B cell (primary cell): ENCODE measurements at regions not wholly inside any gene's neighbourhood (a gene's known extent, or its start where the extent isn't known, plus 50 kb on each side); places are given as distances from the start of the nearest gene placed in this dataset.

Experiments used
- ATAC-seq: fragments of 200-7000 bp; cut with Tn5 transposase; one replicate; pipeline ENCODE4 v1.10.0; 2021; ENCODE audit warnings: low read depth, mild to moderate bottlenecking, moderate number of reproducible peaks, moderate library complexity
- CTCF ChIA-PET: fragments of 350-600 bp; sonication (Branson Sonifier 250); formaldehyde crosslinking; loops from one replicate; lab custom pipeline; 2021; ENCODE audit warnings: antibody characterized with exemption, inconsistent platforms; lab: Charles Lee
- POLR2A ChIA-PET: fragments of 350-600 bp; sonication (Branson Sonifier 250); formaldehyde crosslinking; loops from one replicate; lab custom pipeline; 2021; ENCODE audit warnings: antibody characterized with exemption; lab: Charles Lee
- DNase-seq: peaks from one replicate; pipeline ENCODE4 v3.0.0; 2013
- H2AFZ ChIP-seq: 2 replicates; pipeline ENCODE4 v1.6.1; 2012; ENCODE audit warnings: mild to moderate bottlenecking, low read depth, low read length; ENCODE audit not compliant: insufficient read depth, poor library complexity, severe bottlenecking
- H3K27ac ChIP-seq, 2 donors: 1 replicate in 1 of 2; 2 replicates in 1 of 2; pipeline ENCODE4 v1.5.1; 2012 to 2013; ENCODE audit warnings: low read length in 2 of 2, mild to moderate bottlenecking in 2 of 2, moderate library complexity in 1 of 2
- H3K27me3 ChIP-seq, 4 experiments: fragments of 200-600 bp in 1 of 4; sonication (generic) in 1 of 4; replicated peaks in 1 of 4; 1 replicate in 2 of 4; 2 replicates in 2 of 4; pipeline versions ENCODE4 v1.6.1 to v1.7.0; 2013 to 2016; ENCODE audit warnings: low read length in 3 of 4, mild to moderate bottlenecking in 2 of 4, mixed read lengths in 1 of 4, moderate library complexity in 1 of 4; ENCODE audit not compliant: insufficient read depth in 4 of 4, control insufficient read depth in 3 of 4; ENCODE audit errors: control extremely low read depth in 1 of 4
- H3K36me3 ChIP-seq, 2 experiments: replicated peaks in 1 of 2; 1 replicate in 1 of 2; 2 replicates in 1 of 2; pipeline versions ENCODE4 v1.6.1 to v1.7.1; 2013; ENCODE audit warnings: low read length in 1 of 2; ENCODE audit not compliant: insufficient read depth in 2 of 2, control insufficient read depth in 1 of 2; ENCODE audit errors: control extremely low read depth in 1 of 2, extremely low read depth in 1 of 2
- H3K4me1 ChIP-seq, 2 donors: fragments of 200-600 bp in 1 of 2; sonication (generic) in 1 of 2; 1 replicate in 1 of 2; 2 replicates in 1 of 2; pipeline versions ENCODE4 v1.5.1 to v1.6.1; 2013 to 2017; ENCODE audit warnings: low read length in 2 of 2; ENCODE audit not compliant: control insufficient read depth in 2 of 2, insufficient read depth in 2 of 2
- H3K4me2 ChIP-seq: replicated peaks from 2 replicates; pipeline ENCODE3; 2012; ENCODE audit warnings: mild to moderate bottlenecking, low read depth, low read length; ENCODE audit not compliant: poor library complexity, severe bottlenecking
- H3K4me3 ChIP-seq, 5 experiments: fragments of 200-600 bp in 1 of 5; sonication (generic) in 1 of 5; 1 replicate in 3 of 5; 2 replicates in 2 of 5; pipeline versions ENCODE4 v1.5.1 to v1.7.0; 2011 to 2016; ENCODE audit warnings: low read length in 4 of 5, mild to moderate bottlenecking in 4 of 5, low read depth in 2 of 5, control low read depth in 1 of 5, moderate library complexity in 1 of 5; ENCODE audit not compliant: insufficient read depth in 1 of 5; ENCODE audit errors: control extremely low read depth in 1 of 5, extremely low read depth in 1 of 5
- H3K79me2 ChIP-seq: fragments of 200-600 bp; sonication (generic); one replicate; pipeline ENCODE4 v1.6.0; 2016; ENCODE audit warnings: low read length; ENCODE audit not compliant: control insufficient read depth, insufficient read depth
- H3K9ac ChIP-seq: fragments of 200-600 bp; sonication (generic); 2 replicates; pipeline ENCODE4 v1.6.1; 2017; ENCODE audit warnings: mild to moderate bottlenecking, low read length, moderate library complexity
- H3K9me3 ChIP-seq, 3 donors: one replicate each; pipeline versions ENCODE4 v1.6.1 to v1.7.1; 2013; ENCODE audit warnings: low read length in 2 of 3; ENCODE audit not compliant: control insufficient read depth in 2 of 3, insufficient read depth in 1 of 3; ENCODE audit errors: control extremely low read depth in 1 of 3
- H4K20me1 ChIP-seq: 2 replicates; pipeline ENCODE4 v1.6.0; 2012; ENCODE audit warnings: mild to moderate bottlenecking, low read length; ENCODE audit not compliant: insufficient read depth, control insufficient read depth, poor library complexity, severe bottlenecking
- H3K27ac Mint-ChIP-seq: one replicate; pipeline ENCODE4 v1.8.0; 2021; ENCODE audit warnings: mixed read lengths
- H3K27me3 Mint-ChIP-seq: one replicate; pipeline ENCODE4 v1.8.0; 2021; ENCODE audit warnings: mixed read lengths
- H3K4me1 Mint-ChIP-seq: one replicate; pipeline ENCODE4 v1.8.0; 2021; ENCODE audit warnings: mixed read lengths
- H3K4me3 Mint-ChIP-seq: one replicate; pipeline ENCODE4 v1.8.0; 2021; ENCODE audit warnings: mixed read lengths
- H3K9me3 Mint-ChIP-seq: one replicate; pipeline ENCODE4 v1.8.0; 2022; ENCODE audit warnings: mixed read lengths; ENCODE audit not compliant: insufficient read depth
- EZH2 ChIP-seq: IDR thresholded peaks from 2 replicates; pipeline ENCODE4 v1.6.1; 2012; ENCODE audit warnings: borderline replicate concordance, low read depth, mild to moderate bottlenecking, moderate library complexity, low read length; ENCODE audit not compliant: insufficient read depth, poor library complexity, severe bottlenecking
- WGBS: methylation state at CpG from one replicate; pipeline ENCODE4 v1.1.5; 2013; ENCODE audit warnings: missing lambda C conversion rate; ENCODE audit not compliant: insufficient coverage; 5-methylcytosine and 5-hydroxymethylcytosine counted together
- intact Hi-C: fragments of 100-400 bp; cut with micrococcal nuclease; formaldehyde crosslinking; loops from one replicate; pipeline ENCODE4 v1.10.0; 2022
- TF ChIP-seq, protein P1 (sequence below): fragments of 200-600 bp; IDR thresholded peaks from one replicate; pipeline ENCODE4 v1.8.0; 2022; ENCODE audit warnings: antibody characterized with exemption, mild to moderate bottlenecking

DNA sequence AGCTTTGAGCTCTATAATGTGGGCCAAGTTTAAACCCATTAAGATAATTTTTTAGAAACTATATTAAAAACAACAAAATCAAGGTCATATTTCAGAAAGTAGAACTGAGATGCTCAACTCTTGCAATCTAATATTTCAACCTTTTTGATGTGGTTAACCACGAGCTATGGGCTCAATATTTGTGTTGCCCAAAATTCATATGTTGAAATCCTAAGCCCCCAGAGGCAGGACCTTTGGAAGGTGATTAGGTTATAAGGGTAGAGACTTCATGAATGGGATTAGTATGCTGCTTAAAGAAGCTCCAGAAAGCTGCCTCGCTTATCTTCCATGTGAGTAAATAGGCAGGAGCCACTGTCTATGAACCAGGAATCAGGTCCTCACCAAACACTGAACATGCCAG is 284.4 kb downstream of the CRPPA start:
- Histone ChIP-seq H2AFZ (no peak overlapping the region), H3K79me2 (no peaks in the 10 kb centered on the region), H3K4me3 (no peak overlapping the region), H4K20me1 (no peaks in the 10 kb centered on the region), H3K36me3 (no peaks in the 10 kb centered on the region), H3K27ac (no peak overlapping the region), H3K9me3 (no peaks in the 10 kb centered on the region), H3K27me3 (no peaks in the 10 kb centered on the region), H3K4me2 (no peak overlapping the region), H3K9ac (no peak overlapping the region), H3K4me1 (no peaks in the 10 kb centered on the region)
- DNase-seq: no peak
- POLR2A ChIA-PET: no interaction called here
- intact Hi-C loops: no loop called here
- H3K4me1 Mint-ChIP-seq: no peaks in the 10 kb centered on the region
- no CpG with 5 or more reads among the region's 2 CpGs for WGBS
- no peak for TF ChIP-seq EZH2
- TF ChIP-seq, protein P1, sequence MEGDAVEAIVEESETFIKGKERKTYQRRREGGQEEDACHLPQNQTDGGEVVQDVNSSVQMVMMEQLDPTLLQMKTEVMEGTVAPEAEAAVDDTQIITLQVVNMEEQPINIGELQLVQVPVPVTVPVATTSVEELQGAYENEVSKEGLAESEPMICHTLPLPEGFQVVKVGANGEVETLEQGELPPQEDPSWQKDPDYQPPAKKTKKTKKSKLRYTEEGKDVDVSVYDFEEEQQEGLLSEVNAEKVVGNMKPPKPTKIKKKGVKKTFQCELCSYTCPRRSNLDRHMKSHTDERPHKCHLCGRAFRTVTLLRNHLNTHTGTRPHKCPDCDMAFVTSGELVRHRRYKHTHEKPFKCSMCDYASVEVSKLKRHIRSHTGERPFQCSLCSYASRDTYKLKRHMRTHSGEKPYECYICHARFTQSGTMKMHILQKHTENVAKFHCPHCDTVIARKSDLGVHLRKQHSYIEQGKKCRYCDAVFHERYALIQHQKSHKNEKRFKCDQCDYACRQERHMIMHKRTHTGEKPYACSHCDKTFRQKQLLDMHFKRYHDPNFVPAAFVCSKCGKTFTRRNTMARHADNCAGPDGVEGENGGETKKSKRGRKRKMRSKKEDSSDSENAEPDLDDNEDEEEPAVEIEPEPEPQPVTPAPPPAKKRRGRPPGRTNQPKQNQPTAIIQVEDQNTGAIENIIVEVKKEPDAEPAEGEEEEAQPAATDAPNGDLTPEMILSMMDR: no peak
- H3K27ac Mint-ChIP-seq: no peak overlapping the region
- no peak overlapping the region for H3K4me3 Mint-ChIP-seq
- no peak for ATAC-seq
- H3K9me3 Mint-ChIP-seq: no peaks in the 10 kb centered on the region
- CTCF ChIA-PET: no interaction called here
- no peaks in the 10 kb centered on the region for H3K27me3 Mint-ChIP-seq

DNA sequence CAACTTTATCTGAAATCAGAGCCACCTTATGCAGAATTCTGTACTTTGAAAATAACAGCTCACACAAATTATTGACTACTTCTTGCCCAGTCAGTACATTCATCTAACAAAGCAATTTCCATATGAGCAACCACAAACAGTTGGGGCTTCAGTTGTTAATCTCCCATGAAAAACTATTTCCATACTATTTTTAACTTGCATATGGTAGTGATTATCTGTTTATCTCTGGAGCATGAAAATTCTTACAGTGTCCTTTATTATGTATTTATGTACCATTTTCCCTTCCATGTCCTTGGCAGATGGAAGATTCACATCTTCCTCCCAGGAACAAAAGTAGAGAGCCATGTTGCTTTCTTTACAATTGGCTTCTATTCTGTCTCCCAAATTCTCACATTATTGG is 285.7 kb downstream of the CRPPA start:
- TF ChIP-seq, protein P1: no peak
- no peak for TF ChIP-seq EZH2
- H3K4me3 ChIP-seq: no peak overlapping the region
- Mint-ChIP-seq H3K27ac (no peak overlapping the region), H3K27me3 (no peaks in the 10 kb centered on the region), H3K4me3 (no peak overlapping the region), H3K9me3 (no peaks in the 10 kb centered on the region), H3K4me1 (no peaks in the 10 kb centered on the region)
- no peaks in the 10 kb centered on the region for H3K36me3 ChIP-seq
- CTCF ChIA-PET: no interaction called here
- no peaks in the 10 kb centered on the region for H3K79me2 ChIP-seq
- no peak for DNase-seq
- intact Hi-C loops: no loop called here
- H3K9ac ChIP-seq: no peak overlapping the region
- POLR2A ChIA-PET: no interaction called here
- no peaks in the 10 kb centered on the region for H3K4me1 ChIP-seq
- peaks cover 0 to 6% (median 0%) of the 10 kb centered on the region in 3 donors for H3K9me3 ChIP-seq
- H3K4me2 ChIP-seq: no peak overlapping the region
- H3K27ac ChIP-seq: no peak overlapping the region
- no peaks in the 10 kb centered on the region for H3K27me3 ChIP-seq
- no peak overlapping the region for H2AFZ ChIP-seq
- no peaks in the 10 kb centered on the region for H4K20me1 ChIP-seq
- ATAC-seq: no peak
